Transverse colon (tissue), 3 donors: ENCODE measurements at regions not wholly inside any gene's neighbourhood (a gene's known extent, or its start where the extent isn't known, plus 50 kb on each side); places are given as distances from the start of the nearest gene placed in this dataset.

ENCODE experiments used
- CTCF ChIP-seq, 5 experiments: fragments of 200-600 bp in 3 of 5; fragments of 450-650 bp in 2 of 5; sonication (generic) in 3 of 5; IDR thresholded peaks; 1 replicate in 2 of 5; 2 replicates in 3 of 5; pipeline ENCODE4 v1.5.1; 2016 to 2017; ENCODE audit warnings: antibody characterized with exemption in 5 of 5, inconsistent platforms in 3 of 5, mild to moderate bottlenecking in 2 of 5, moderate library complexity in 1 of 5
- EP300 ChIP-seq: sonication (generic); formaldehyde crosslinking; IDR thresholded peaks from one replicate; pipeline ENCODE4 v1.6.1; 2017; ENCODE audit warnings: antibody characterized with exemption, low read depth

- TF ChIP-seq CTCF (IDR thresholded peaks at IDR 0.05), result no peak
- no peak for TF ChIP-seq EP300
Observed at GRCh38 chr13:77979721-77980385, 61.2 kb upstream of the EDNRB start.
